Spleen (tissue), 11 donors: ENCODE measurements at regions not wholly inside any gene's neighbourhood (a gene's known extent, or its start where the extent isn't known, plus 50 kb on each side); places are given as distances from the start of the nearest gene placed in this dataset.

Experiments
- DNase-seq: peaks from one replicate; pipeline ENCODE4 v3.0.0-alpha.2; 2020
- H3K27ac ChIP-seq, 8 donors: fragments of 200-600 bp; sonication (generic) in 7 of 8; 1 replicate in 4 of 8; 2 replicates in 4 of 8; pipeline versions ENCODE4 v1.5.0 to v1.8.0; 2016 to 2021; ENCODE audit warnings: inconsistent platforms in 4 of 8, mild to moderate bottlenecking in 4 of 8, moderate library complexity in 1 of 8
- H3K27me3 ChIP-seq, 7 donors: fragments of 200-600 bp; sonication (generic) in 6 of 7; replicated peaks in 1 of 7; 1 replicate in 4 of 7; 2 replicates in 3 of 7; pipeline versions ENCODE4 v1.5.0 to v1.8.0; 2016 to 2021; ENCODE audit warnings: inconsistent platforms in 3 of 7, mild to moderate bottlenecking in 1 of 7
- H3K36me3 ChIP-seq, 6 donors: fragments of 200-600 bp; sonication (generic) in 5 of 6; 1 replicate in 4 of 6; 2 replicates in 2 of 6; pipeline versions ENCODE4 v1.5.0 to v1.8.0; 2016 to 2021; ENCODE audit warnings: inconsistent platforms in 2 of 6
- H3K4me1 ChIP-seq, 6 donors: fragments of 200-600 bp; sonication (generic) in 5 of 6; 1 replicate in 3 of 6; 2 replicates in 3 of 6; pipeline versions ENCODE4 v1.5.0 to v1.8.0; 2016 to 2021; ENCODE audit warnings: inconsistent platforms in 3 of 6
- H3K4me3 ChIP-seq, 8 donors: fragments of 200-600 bp; sonication (generic) in 7 of 8; 1 replicate in 4 of 8; 2 replicates in 4 of 8; pipeline versions ENCODE4 v1.5.0 to v1.8.0; 2016 to 2021; ENCODE audit warnings: inconsistent platforms in 4 of 8, mild to moderate bottlenecking in 4 of 8, moderate library complexity in 2 of 8
- H3K9me3 ChIP-seq, 8 donors: fragments of 200-600 bp; sonication (generic) in 7 of 8; 1 replicate in 4 of 8; 2 replicates in 4 of 8; pipeline versions ENCODE4 v1.5.0 to v1.8.0; 2016 to 2021; ENCODE audit warnings: inconsistent platforms in 4 of 8
- POLR2A ChIP-seq, 3 donors: fragments of 450-650 bp; IDR thresholded peaks; one replicate each; pipeline ENCODE4 v1.5.1; 2017; ENCODE audit warnings: antibody characterized with exemption in 3 of 3, mild to moderate bottlenecking in 1 of 3
- POLR2AphosphoS5 ChIP-seq, 3 donors: sonication (generic); formaldehyde crosslinking; IDR thresholded peaks; one replicate each; pipeline ENCODE4 v1.5.1; 2017; ENCODE audit warnings: antibody characterized with exemption in 3 of 3
- WGBS, 5 donors: extraction: QIAGEN DNeasy Blood & Tissue Kit in 3 of 5; methylation state at CpG; one replicate each; pipeline versions ENCODE4 v1.1.5 to v1.1.7; 2013 to 2018; 5-methylcytosine and 5-hydroxymethylcytosine counted together
- intact Hi-C: fragments of 100-400 bp; cut with DNase I; formaldehyde crosslinking; loops from one replicate; pipeline ENCODE4 v1.15.0; 2023; ENCODE audit warnings: low total_unique reads
- TF ChIP-seq, protein P1 (sequence below), 11 experiments: fragments of 200-600 bp in 7 of 11; fragments of 450-650 bp in 4 of 11; sonication (generic) in 4 of 11; IDR thresholded peaks in 8 of 11; conservative IDR thresholded peaks in 3 of 11; 1 replicate in 7 of 11; 2 replicates in 4 of 11; pipeline versions ENCODE4 v1.4.0 to v1.8.0; 2016 to 2021; ENCODE audit warnings: antibody characterized with exemption in 11 of 11, inconsistent platforms in 4 of 11, mild to moderate bottlenecking in 1 of 11
- donor health status: healthy with polysubstance abuse.
- donor health status: DM: no; HTN: no; CAD: no; lungs with moderate emphysema.
- donor health status: DM: no; HTN: no; CAD: no.
- donor health status: Bipolar disorder and iron deficiency.
- donor health status: healthy.
- donor health status: DM: no; HTN: no; CAD: no.
- donor health status: DM: yes; HTN: yes; CAD: no.

DNA sequence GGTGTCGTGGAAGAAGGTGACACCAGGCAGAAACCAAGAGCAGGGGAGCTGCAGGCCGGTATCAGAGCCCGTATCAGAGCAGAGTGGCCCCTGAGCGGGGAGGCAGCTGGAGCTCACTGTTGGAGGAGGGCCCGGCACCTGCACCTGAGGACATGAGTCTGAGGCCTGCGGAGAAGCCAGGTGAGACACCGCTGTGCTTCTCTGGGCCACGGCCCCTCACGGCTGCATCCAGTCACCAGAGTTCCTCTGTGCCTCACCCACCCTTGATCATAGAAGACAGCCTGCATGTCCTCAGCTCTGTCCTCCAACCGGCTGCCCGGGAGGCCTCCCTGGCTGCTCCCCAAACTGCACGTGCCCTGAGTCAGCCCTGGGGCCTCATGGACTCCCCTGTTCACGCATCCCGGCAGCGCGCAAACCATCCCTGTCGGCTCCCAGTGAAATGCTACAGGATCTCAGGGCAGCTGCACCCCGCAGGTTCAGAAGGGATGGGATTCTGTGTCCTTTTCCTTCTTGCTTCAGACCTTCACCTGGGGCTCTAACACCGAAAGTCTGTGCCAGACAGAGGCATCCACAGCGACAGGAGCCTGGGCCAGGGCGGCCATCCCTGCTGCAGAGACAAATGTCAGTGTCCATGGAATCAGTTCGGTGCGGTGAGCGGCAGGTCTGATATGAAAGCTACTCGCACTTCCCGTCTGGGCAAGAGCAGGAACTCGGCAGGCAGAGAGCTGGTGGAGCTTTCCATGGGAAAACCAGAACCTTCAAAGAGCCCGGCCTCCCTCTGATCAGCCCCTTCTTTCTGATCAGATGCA, 111.9 kb upstream of the FAM20C start:
- no peak overlapping the region for H3K27ac ChIP-seq
- H3K4me1 ChIP-seq, result peaks cover 0 to 4% (median 0%) of the 10 kb centered on the region in 6 donors
- no peaks in the 10 kb centered on the region for H3K9me3 ChIP-seq
- no peak overlapping the region for H3K4me3 ChIP-seq
- peaks cover 0 to 21% (median 0%) of the 10 kb centered on the region in 7 donors for H3K27me3 ChIP-seq
- peak; percentile 67 for DNase-seq
- intact Hi-C loops, result no loop called here
- 82 to 94% (median 90%) methylated on average over 25 to 28 of the region's 28 CpGs for WGBS, 5 donors
- TF ChIP-seq POLR2AphosphoS5 (IDR thresholded peaks at IDR 0.05), result no peak
- TF ChIP-seq, protein P1, sequence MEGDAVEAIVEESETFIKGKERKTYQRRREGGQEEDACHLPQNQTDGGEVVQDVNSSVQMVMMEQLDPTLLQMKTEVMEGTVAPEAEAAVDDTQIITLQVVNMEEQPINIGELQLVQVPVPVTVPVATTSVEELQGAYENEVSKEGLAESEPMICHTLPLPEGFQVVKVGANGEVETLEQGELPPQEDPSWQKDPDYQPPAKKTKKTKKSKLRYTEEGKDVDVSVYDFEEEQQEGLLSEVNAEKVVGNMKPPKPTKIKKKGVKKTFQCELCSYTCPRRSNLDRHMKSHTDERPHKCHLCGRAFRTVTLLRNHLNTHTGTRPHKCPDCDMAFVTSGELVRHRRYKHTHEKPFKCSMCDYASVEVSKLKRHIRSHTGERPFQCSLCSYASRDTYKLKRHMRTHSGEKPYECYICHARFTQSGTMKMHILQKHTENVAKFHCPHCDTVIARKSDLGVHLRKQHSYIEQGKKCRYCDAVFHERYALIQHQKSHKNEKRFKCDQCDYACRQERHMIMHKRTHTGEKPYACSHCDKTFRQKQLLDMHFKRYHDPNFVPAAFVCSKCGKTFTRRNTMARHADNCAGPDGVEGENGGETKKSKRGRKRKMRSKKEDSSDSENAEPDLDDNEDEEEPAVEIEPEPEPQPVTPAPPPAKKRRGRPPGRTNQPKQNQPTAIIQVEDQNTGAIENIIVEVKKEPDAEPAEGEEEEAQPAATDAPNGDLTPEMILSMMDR (IDR thresholded peaks at IDR 0.05 in 8 of 11, conservative IDR thresholded peaks at IDR 0.05 in 3 of 11), result no peak
- TF ChIP-seq POLR2A (IDR thresholded peaks at IDR 0.05), result no peak
- no peaks in the 10 kb centered on the region for H3K36me3 ChIP-seq

DNA sequence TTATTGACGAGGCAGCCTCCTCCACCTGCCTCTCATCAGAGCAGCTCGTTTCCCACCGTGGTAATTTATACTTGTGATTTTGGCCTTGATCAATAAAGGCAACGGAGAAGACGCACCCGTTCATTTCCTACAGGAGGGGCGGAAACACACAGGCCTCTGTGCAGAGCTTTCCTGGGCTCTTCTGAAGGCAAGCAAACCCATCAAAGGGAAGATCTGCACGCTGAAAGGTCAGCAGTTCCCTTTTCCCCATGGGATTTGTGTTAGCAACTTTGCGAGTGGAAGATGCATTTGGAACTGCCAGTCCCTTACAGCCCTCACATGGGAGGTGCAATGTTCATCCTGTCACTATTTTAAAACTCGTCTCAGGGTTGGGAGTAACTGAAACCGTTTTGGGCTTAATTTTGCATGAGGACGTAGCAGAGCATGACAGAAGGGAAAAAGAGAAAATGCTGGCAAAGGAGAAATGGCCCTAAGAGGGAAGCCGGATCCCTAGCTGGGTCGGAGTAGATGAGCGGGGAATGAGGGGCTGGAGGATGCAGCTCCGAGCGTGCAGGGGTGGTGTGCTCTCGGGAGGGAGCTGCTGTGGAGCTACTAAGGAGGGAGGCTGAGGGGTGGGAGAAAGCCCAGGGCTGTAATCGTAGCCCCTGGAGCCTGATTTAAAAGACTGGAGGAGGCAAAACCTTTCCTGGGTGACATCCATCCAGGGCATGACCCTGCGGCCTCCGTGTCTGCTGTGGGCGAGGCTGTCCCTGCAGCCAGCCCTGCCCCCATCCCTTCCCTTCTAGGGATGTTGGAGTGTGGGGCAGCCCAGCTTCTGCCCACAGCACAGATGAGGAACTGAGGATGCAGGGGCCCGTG, 111.1 kb upstream of the FAM20C start:
- intact Hi-C loops, result no loop called here
- H3K36me3 ChIP-seq, result no peaks in the 10 kb centered on the region
- H3K9me3 ChIP-seq, result no peaks in the 10 kb centered on the region
- WGBS, 5 donors, result 72 to 77% (median 75%) methylated on average over 22 to 23 of the region's 23 CpGs
- H3K4me1 ChIP-seq, result peaks cover 0 to 4% (median 0%) of the 10 kb centered on the region in 6 donors
- TF ChIP-seq, protein P1 (IDR thresholded peaks at IDR 0.05 in 8 of 11, conservative IDR thresholded peaks at IDR 0.05 in 3 of 11), result no peak
- TF ChIP-seq POLR2A (IDR thresholded peaks at IDR 0.05) (no peak), POLR2AphosphoS5 (IDR thresholded peaks at IDR 0.05) (no peak)
- H3K27me3 ChIP-seq, result peaks cover 0 to 21% (median 0%) of the 10 kb centered on the region in 7 donors
- H3K4me3 ChIP-seq, result no peak overlapping the region
- DNase-seq, result no peak
- H3K27ac ChIP-seq, result no peak overlapping the region

DNA sequence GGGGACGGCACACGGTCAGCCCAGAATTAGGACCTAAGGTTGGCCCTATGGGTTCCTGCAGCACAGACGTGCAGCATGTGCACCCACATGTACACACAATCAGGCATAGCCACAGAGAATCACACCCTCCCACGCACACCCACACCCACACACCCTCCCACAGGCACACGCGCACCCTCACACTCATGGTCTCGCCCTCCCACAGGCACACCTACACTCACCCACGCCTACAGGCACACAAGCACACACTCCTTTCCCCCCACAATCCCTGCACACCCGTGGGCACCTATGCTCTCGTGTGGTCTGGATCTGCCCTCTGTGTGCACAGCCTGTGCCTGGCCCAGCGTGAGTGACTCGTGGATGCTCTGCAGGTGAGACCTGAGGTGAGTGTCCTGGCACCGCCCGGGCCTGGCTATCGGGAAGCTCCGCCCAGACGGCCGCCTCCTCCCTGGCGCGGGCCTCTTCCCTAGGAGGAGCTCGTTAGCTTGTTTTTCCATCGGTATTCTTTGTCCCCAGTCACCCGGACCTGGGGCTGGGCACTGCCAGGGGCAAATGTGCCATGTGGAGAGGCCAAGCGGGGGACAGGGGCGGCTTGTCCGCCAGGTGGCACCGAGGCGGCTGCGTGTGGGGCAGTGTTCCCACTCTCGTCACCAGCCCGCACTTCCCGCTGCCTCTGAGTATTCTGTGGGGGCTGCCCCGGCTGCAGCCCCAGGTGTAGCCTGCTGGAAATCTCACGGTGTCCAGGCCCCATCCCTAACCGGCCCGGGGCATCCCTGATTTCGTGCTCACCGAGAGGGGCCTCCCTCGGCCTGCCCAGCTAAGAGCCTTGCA, 110.2 kb upstream of the FAM20C start:
- no peak overlapping the region for H3K27ac ChIP-seq
- intact Hi-C loops, result no loop called here
- DNase-seq, result peak; percentile 61
- H3K4me1 ChIP-seq, result peaks cover 0 to 4% (median 0%) of the 10 kb centered on the region in 6 donors
- H3K9me3 ChIP-seq, result no peaks in the 10 kb centered on the region
- TF ChIP-seq POLR2A (IDR thresholded peaks at IDR 0.05) (no peak), POLR2AphosphoS5 (IDR thresholded peaks at IDR 0.05) (no peak)
- TF ChIP-seq, protein P1 (IDR thresholded peaks at IDR 0.05 in 8 of 11, conservative IDR thresholded peaks at IDR 0.05 in 3 of 11), result no peak
- no peak overlapping the region for H3K4me3 ChIP-seq
- peaks cover 0 to 21% (median 0%) of the 10 kb centered on the region in 7 donors for H3K27me3 ChIP-seq
- H3K36me3 ChIP-seq, result no peaks in the 10 kb centered on the region
- 75 to 80% (median 78%) methylated on average over 30 to 39 of the region's 39 CpGs for WGBS, 5 donors
